RPMI8226 (cell line): ENCODE measurements at regions not wholly inside any gene's neighbourhood (a gene's known extent, or its start where the extent isn't known, plus 50 kb on each side); places are given as distances from the start of the nearest gene placed in this dataset.

Source experiments
- DNase-seq: peaks from one replicate; pipeline ENCODE4 v3.0.0-alpha.2; 2015

DNA sequence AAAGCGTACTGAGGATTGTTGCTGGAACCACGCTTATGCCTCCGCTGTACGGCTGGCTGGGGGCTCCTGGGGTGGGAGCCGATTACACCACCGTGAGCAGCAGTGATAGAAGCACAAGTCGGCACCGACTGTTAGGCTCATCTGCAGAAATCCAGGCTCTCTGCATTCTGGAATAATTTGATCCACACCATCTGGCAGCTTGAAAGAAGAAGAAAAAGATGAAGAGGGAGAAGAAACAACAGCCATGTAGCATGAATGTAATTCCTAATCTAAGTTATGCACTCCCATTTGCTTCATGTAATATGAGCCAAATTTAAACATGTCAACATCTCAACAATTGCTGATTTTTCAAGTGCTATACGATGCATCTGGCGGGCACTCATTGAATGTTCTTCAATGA, 84.6 kb upstream of the DHX15 start:
- no peak for DNase-seq

DNA sequence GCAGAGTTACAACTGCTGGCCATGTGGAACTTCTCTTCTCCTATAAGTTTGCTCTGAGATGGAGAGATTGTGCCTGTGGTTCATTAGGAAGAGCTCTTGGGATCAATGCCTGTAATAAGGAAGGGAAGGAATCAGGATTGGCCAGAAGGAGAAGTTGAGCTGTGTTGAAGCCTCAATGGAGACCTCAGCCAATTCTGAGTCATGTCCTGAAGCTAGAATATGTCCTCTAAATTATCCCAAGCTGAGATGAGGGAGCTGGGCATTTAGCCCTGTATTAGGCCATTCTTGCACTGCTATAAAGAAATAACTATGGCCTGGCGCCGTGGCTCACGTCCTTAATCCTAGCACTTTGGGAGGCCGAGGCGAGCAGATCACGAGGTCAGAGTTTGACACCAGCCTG, 85.4 kb upstream of the DHX15 start:
- DNase-seq = no peak

DNA sequence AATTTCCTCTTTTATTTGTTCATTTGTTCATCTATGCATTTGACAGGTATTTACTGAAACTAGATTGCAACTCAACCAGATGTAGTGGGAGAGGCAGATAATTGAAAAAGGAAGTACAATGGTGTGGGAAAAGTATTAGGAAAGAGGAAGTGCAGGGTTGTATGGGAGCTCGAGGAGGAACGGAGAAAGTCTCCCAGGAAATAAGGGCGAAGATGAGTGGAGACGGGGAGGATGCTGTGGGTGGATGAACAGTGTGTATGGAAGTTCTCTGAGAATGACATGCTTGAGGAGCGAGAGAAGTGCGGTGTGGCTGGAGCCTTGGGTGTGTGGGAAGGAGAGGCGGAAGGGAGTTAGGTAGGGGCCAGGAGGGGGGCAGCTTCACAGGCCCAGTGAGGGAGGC, 87.5 kb upstream of the DHX15 start:
- DNase-seq = no peak

DNA sequence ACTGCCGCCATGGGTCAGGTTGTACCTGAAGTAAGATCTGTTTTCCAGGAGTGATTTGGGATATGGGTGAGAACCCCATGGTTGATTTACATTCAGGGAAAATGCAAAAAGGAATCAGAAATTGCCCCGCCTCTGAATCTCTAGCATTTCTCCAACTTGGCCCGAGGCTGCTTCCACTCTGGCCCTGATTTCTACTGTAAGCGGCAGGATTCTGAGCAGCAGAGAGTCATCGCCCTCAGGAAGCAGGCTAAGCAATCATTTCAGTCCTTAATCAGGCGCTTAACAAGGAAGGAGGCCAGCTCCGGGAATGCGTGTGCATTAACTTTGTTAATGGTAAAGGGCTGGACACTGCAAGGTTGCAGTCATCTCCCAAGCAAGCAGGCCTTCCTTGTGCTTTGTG, 88.5 kb upstream of the DHX15 start:
- no peak for DNase-seq

DNA sequence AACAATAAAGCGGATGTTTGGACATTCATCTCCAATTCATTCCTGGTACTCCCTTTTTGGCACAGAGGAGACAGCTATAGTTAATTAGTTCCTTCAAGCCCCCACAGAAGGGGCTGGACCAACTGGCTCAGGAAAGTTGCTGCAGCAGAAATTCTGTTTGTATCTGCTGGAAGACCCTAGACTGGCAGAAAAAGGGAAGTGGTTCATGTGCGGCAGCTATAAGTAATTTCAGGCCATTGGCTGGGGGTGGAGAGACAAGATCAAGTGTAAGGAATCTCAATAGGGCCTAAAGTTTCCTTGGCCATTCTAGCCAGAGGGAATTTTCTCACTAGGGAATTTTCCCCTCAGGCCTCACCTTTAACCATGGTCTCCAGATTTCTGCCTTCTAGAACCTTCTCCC, 89.9 kb upstream of the DHX15 start:
- no peak for DNase-seq

DNA sequence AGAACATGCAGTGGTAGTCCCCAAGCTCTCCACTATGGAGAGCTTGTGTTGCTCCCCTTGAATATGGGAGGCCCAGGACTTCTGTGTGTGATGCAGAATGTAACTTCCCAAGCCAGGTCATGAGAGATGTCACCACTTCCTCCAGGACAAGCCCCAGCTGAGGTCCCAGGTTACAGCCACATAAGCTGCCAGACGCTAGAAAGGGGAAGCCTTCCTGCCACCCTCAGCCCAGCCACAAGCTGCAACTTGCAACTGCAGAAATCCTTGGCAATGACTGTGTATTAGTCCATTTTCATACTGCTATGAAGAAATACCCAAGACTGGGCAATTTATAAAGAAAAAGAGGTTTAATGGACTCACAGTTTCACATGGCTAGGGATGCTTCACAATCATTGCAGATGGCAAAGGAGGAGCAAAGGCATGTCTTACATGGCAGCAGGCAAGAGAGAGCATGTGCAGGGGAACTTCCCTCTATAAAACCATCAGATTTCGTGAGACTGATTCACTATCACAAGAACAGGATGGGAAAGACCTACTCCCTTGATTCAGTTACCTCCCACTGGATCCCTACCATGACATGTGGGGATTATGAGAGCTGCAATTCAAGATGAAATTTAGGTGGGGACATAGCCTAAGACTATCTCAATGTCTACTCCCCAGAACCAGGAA, 91.5 kb upstream of the DHX15 start:
- no peak for DNase-seq

DNA sequence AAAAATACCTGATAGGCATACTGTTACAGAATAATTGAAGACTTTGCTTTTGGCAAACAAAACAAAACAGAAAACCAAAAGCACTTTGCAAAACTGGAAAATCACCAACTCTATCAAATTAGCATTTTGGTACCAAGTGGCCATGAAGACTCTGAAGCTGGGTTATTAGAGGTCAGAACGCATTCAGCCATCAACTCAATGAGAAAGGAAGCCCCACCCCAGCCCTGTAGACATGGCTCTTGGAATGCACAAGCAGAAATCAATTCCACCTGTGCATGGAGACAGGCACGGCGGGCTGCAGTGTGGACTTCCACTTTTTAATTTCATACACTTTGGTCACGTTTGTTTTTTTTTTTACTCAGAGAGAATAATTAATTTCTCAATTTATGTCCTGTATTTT, 93.6 kb upstream of the DHX15 start:
- DNase-seq = no peak

DNA sequence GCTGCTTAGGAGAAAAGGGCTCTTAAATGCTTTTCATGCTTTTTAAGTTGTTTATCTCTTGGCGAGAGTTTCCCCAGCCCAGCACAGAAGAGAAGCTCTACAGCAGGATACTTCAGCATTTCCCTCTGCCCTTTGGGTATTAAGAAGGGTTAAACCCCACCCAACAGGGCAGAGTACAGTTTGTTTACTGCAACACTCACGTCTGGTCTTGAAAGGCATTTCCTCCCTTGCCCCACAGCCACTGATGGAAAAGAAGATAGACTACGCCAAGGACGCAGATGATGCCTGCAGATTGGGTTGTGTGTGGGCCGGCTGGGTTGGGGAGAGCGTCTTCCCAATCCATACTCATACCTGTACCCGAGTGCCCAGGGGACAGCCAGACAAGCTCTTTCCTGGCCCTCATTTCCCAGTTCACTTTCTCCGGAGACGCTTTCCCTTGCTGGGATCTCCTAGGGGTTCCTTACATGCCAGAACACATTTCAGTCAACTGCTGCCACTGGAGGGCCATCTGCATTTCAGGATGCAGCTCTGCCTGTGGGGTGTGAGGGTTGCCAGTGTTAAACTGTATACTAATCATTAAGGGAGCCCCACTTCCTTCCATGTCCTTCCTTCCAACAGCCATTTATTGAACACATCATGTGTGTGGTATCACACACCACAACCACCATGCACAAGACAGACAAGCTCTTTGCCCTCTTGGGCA, 96.5 kb upstream of the DHX15 start:
- DNase-seq = no peak

DNA sequence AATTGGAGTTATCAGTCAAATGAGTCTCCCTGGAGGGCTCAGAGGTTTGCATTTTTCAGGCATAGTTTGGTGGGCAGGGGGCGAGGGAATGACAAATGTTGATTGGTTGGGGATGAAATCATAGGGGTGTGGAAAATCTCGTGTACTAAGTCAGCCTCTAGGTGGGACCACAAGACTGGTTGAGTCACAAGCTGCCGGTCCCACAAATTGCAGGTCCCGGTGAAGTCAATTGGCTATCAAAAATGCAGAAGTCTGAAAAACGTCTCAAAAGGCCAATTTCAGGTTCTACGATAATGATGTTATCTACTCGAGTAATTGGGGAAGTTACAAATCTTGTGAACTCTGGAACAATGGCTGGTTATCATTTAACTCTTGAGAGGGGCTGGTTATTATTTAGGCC, 98.8 kb upstream of the DHX15 start:
- no peak for DNase-seq

DNA sequence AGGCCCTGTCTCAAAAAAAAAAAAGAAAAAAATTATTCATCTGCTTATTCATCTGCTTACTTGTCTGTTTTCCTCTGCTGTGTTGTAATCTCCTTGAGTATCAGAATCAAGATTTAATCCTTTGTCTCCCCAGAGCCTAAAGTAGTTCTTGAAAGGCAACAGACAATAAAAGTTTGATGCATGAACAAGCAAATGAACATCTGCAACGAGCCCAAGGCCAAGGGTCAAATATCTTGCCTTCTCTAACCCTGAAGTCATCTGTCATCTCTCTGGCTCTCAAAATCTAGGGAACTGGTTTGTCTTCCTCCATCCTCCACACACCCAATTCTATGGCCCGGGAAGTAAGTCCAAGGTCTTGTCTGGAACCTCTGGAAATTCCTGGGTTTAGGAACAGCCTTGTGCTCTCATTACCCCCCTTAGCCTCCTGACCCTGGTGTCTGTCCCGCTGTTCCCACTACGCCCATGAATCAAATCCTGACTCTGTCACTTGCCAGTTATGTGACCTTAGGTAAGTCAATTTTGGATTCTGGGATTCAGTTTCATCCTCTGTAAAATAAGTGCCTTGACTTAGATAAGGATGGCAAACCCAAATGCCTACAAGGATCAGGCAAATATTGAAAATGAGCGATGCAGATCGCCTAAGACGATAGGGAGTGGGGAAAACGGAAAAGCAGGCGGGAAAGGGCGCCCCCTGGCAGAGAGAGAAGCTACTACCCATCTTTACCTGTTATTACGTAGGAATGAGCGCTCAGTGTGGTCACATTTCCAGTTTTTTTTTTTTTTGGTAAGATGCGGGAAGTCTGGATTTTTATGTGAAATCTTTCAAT, 102.7 kb upstream of the DHX15 start:
- DNase-seq = no peak

DNA sequence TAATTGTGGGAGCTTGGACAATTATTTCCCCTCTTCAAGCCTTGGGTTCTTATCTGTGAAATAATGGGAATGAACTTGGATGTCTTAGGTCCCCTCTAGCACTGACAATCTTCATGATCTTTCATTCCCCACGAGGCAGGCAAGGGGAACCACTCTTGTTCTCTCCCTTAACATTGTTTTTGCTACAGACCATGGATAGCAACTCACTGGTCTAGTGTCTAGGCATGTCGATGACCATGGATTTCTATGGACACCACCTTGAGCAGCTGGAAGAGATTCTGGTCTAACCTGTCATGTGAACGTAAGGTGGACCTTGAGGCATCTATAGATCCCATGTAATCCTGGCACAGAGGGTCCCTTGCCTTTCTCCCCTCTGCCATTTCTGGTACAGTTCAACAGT, 104.1 kb upstream of the DHX15 start:
- DNase-seq = no peak

DNA sequence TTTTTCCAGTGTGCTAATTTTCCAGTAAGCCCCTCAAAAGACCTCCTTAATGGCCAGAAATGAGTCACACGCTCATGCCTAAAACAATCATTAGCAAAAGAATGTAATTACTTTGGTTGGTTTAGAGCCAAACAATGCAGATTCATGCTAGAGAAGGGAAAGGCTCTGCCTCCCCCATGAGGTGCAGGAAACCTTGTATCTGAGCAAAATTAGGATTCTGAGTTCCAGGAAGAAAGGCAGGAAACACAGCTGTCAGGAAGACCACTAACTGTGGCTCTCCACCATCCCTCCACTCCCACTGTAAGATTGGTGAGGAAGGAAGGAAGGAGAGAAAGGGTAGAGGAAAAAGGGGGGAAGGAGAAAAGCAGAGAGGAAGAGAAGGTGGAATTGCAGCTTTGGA, 104.9 kb upstream of the DHX15 start:
- no peak for DNase-seq

DNA sequence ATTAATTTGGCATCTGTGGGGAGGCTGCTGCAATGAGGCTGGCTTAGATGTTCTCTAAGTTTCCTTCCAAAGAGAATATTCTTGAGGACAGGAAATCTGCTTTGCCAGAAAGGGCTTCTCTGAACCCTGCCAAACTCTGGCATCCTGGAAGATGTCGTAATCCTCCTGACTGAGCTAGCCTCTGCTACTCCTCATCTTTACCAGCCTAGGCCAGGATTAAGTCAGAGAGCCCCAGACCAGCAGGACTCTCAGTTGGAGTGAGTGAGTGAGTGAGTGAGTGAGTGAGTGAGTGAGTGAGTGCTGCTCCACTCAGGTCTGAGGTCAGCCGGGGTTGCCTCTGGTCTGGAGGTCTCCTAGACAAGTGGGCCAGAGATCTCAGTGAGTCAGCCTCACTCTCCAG, 104.9 kb upstream of the SOD3 start:
- no peak for DNase-seq

DNA sequence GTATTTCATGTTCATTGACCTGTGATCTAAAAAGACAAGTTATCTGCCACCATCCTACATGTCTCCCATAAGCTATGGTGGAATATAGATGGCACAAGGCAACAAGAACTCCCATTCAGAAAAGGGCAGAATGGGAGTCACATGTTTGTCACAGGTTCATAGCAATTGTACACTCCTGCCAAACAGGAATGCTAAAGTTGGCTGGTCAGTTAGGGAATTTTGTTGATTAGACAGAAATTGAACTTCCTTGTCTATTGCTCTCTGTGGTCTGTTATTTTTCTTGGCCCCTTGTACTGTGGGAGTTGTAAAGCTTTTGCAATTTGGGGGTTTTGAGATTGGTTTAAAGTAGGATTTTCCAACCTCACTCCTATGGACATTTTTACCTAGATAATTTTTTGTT, 101.7 kb upstream of the SOD3 start:
- no peak for DNase-seq

DNA sequence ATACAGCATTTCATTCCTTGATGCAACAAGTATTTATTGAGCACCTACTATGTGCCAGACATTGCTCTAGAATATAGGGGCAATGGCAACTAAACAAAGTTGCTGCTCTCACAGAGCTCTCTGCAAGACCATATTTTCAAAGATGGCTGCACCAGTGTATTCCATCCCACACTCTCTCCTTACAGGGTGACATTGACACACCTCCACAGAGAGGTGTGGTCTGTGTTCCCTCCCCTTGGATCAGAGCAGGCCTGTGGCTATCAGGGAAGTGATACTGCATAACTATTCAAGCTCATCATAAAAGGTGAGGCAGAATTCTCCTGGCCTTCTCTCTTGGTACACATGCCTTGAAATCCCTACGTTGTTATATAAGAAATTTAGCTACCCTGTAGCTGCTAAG, 95.3 kb upstream of the SOD3 start:
- DNase-seq = no peak

DNA sequence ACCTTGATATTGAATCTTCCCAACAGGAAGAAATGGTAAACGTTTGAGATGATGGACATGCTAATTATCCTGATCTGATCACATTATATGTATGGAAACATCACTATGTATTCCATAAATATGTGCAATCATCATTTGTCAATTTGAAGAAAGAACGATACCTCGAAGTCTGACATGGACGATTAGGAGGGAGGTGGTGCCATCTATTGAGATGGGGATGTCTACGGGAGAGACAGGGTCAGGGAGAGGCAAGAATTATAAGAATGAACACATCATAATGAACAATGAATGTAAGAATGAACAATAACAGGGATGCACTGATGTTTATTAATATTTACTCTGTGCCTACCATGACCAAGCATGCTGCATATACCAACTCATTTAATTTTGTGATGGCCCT, 93.7 kb upstream of the SOD3 start:
- no peak for DNase-seq

DNA sequence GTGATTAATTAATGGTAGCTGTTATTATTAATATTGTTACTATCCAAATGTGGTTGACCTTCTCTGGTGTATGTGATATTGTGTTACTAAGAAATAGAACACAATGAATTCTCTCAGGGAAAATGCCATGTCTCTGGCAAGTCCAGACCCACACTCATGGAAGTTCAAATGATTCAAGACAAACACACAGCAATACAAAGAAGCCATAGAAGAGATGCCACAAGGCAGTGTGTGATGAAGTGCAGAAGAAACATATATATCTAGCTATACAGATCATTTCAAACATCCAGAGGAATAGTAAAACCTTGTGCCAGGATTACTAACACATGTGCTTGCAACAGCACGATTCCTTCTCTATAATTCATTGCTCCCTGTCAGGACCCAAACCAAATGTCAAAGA, 93.1 kb upstream of the SOD3 start:
- DNase-seq = no peak

DNA sequence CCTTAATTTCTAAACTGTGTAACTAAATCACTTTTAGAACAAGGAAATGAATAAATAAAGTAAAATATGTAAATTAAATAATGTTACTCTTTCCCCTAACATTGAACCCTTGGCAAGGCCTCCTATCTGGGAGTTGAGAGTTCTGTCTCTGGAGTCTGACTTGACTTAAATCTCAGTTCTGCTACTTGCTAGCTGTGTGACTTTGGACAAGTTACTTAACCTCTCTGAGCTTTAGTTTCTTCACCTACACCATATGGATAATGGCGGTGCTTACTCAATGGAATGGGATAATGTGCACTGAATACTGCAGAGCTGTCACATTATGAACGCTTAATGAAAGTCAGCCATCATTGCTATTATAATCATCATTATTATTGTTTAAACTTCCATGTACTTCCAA, 92.1 kb upstream of the SOD3 start:
- DNase-seq = no peak

DNA sequence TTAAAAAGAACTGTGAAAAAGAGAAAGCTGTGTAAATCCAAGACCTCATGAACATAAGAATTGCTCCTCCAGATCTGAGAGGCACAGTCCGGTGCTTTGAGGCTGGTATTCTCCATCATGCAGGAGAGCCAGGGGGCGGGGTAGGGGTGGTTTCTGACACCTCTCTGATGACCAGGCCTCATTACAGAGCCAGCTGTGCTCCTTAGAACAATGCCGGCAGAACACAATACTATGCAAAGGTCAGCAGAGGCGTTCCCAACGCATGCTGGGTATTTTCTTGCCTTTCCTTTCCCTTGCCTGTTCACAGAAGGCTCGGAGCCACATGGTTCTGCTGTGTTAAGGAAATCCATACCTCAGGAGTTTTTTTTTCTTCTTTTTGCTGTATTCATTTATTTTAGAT, 91.2 kb upstream of the SOD3 start:
- no peak for DNase-seq

DNA sequence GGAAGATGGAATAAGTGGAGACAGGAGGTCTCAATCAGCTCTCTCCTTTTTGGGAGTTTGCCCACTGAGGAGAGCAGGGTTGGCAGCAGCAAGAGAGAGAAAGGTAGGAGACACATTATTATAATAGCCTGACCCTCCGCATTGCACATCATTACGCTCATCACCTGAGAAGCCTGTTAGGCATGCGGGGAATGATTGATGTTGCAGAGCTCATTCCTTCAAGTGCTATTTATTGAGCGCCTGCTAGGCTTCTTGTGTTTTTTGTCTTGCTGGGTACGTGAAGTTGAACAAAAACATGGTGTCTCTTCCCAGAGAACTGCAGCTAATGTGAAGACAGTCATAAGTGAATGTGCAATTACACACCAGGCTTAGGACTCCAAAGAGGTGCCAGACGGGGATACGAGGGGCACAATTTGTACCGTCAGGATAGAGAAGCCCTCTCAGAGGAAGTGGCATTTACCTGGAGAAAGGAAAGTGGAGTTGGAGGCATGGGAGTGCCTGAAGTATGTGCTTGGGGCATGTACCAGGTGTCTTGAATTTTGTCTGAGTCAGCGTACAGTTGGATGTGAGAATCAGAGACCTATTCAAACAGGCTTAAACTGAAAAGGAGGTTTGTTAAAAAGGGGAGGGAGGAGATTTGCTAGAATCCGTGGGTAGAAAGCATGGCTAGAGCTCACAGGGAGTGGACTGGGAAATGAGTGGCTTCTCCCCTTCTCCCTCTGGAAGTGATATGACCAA, 90.2 kb upstream of the SOD3 start:
- DNase-seq = no peak

DNA sequence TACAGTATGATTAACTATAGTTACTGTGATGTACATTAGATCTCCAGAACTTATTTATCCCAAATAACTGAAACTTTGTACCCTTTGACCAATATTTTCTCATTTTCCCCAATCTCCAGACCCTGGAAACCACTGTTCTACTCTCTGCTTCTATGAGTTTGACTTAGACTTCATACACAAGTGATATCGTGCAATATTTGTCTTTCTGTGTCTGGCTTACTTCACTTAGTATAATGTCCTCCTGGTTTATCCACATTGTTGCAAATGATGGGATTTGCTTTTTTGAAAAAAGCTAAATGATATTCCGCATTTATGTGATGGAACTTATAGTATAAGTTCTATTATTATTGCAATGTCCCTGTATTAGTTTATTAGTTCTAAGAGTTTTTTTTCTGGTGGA, 81.8 kb upstream of the SOD3 start:
- DNase-seq = no peak

DNA sequence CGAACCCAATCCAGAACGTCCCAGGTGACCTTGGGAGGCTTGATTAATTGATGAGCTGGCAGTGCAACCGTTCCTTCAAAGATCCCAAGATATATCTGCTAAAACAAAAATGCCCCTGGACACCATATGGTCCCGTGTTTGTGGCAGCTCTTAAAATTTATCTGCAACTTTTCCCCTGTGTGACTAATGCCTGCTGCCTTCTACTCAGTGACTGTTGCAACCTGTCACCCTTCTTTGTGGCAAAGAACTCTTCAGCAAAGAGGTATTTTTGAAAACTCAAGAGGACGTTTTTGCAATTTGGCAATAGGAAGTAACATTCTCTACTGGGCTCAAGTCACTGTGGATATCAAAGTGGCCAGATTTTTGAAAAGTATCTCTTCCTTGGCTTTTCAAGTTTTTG, 75.8 kb upstream of the SOD3 start:
- DNase-seq = no peak

DNA sequence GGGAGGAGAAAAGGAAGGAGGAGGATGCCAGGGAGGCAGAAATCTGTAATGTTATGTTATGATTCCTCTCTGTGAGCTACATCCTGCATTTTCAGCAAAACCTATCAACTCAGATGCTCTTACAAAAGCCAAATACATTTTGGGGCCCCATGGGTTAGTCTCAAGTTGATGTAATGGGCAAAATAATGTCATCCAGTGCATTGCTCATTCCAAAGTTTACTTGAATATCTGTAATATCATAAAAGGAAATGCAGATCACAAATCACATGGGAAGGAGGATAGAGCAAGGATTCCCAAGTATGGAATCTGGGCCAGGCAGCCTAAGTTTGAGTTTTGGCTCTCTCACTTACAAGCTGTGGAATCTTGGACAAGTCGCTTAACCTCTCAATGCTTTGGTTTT, 74.9 kb upstream of the SOD3 start:
- no peak for DNase-seq

DNA sequence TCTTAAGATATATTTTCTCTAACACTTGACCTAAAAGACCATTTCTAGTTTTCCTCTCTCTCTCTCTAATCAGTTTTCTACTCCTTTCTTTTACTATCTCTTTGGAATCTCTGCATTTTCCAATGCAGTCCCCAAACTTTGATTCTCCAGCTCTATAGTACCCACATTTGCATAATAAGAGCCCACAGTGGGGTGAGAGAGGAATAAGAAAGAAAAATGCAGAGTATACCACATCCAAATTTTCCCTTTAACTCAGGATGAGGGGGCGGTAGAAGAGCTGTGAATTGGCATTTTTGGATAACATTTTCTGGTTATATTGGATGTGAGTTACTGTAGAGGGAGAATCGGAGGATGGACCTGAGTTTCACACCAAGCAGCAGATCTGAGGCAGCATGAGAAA, 74.4 kb upstream of the SOD3 start:
- no peak for DNase-seq
